IMR-90 (cell line): ENCODE measurements at regions not wholly inside any gene's neighbourhood (a gene's known extent, or its start where the extent isn't known, plus 50 kb on each side); places are given as distances from the start of the nearest gene placed in this dataset.

Experiments used
- ATAC-seq: fragments of 200-7000 bp; cut with Tn5 transposase; 2 replicates; pipeline ENCODE4 v1.9.1; 2020; ENCODE audit warnings: low read depth, mild to moderate bottlenecking, moderate library complexity
- BruUV-seq: library from RNA; stranded (reverse); fragments of 400-500 nt; replicated peaks from 2 replicates; lab custom pipeline; 2021; lab: Mats Ljungman, UMichigan
- CTCF ChIA-PET: fragments of 300-600 bp; formaldehyde crosslinking; extraction: SDS; loops from one replicate; lab custom pipeline; 2021; ENCODE audit warnings: antibody characterized with exemption; lab: Yijun Ruan, JAX
- POLR2A ChIA-PET: fragments of 300-600 bp; sonication (Branson Sonifier 250); formaldehyde crosslinking; loops from one replicate; lab custom pipeline; 2022; ENCODE audit warnings: antibody characterized with exemption; ENCODE audit not compliant: unreplicated experiment; lab: Charles Lee
- DNase-seq: peaks from one replicate; pipeline ENCODE4 v3.0.0; 2013
- H2AFZ ChIP-seq: replicated peaks from 2 replicates; pipeline ENCODE3; 2013; ENCODE audit warnings: low read length, mild to moderate bottlenecking; ENCODE audit not compliant: poor library complexity
- H2AK5ac ChIP-seq: 2 replicates; pipeline ENCODE4 v1.6.1; 2013; ENCODE audit warnings: low read depth, low read length, inconsistent platforms
- H2AK9ac ChIP-seq: replicated peaks from 2 replicates; pipeline ENCODE3; 2013; ENCODE audit warnings: mild to moderate bottlenecking, low read depth, low read length, moderate library complexity; ENCODE audit not compliant: poor library complexity
- H2BK120ac ChIP-seq: 2 replicates; pipeline ENCODE4 v1.6.1; 2013; ENCODE audit warnings: low read depth, low read length, inconsistent platforms
- H2BK15ac ChIP-seq: 3 replicates; pipeline ENCODE4 v1.6.1; 2013; ENCODE audit warnings: low read depth, low read length, inconsistent platforms
- H2BK20ac ChIP-seq: 2 replicates; pipeline ENCODE4 v1.6.1; 2013; ENCODE audit warnings: low read depth, mild to moderate bottlenecking, inconsistent platforms, low read length, moderate library complexity
- H2BK5ac ChIP-seq: 2 replicates; pipeline ENCODE4 v1.6.1; 2013; ENCODE audit warnings: mild to moderate bottlenecking, low read depth, low read length, inconsistent platforms; ENCODE audit not compliant: poor library complexity, severe bottlenecking
- H3K14ac ChIP-seq: replicated peaks from 2 replicates; pipeline ENCODE4 v1.6.1; 2013; ENCODE audit warnings: low read depth, low read length, inconsistent platforms
- H3K18ac ChIP-seq: 2 replicates; pipeline ENCODE4 v1.6.1; 2013; ENCODE audit warnings: low read depth, low read length, control low read depth
- H3K23ac ChIP-seq: 2 replicates; pipeline ENCODE4 v1.6.1; 2013; ENCODE audit warnings: low read depth, low read length, inconsistent platforms
- H3K27ac ChIP-seq: 2 replicates; pipeline ENCODE4 v1.5.1; 2013; ENCODE audit warnings: mild to moderate bottlenecking, control low read depth, low read length; ENCODE audit not compliant: insufficient read depth
- H3K27me3 ChIP-seq: 2 replicates; pipeline ENCODE4 v1.6.1; 2013; ENCODE audit warnings: low read length; ENCODE audit not compliant: control insufficient read depth, insufficient read depth
- H3K36me3 ChIP-seq: 2 replicates; pipeline ENCODE4 v1.6.1; 2013; ENCODE audit warnings: low read length, mixed read lengths; ENCODE audit not compliant: control insufficient read depth, insufficient read depth
- H3K4ac ChIP-seq: 2 replicates; pipeline ENCODE4 v1.6.1; 2013; ENCODE audit warnings: low read depth, low read length, inconsistent platforms
- H3K4me1 ChIP-seq: 2 replicates; pipeline ENCODE4 v1.6.1; 2013; ENCODE audit warnings: low read length, mixed read lengths; ENCODE audit not compliant: control insufficient read depth, insufficient read depth
- H3K4me2 ChIP-seq: 2 replicates; pipeline ENCODE4 v1.6.1; 2013; ENCODE audit warnings: low read depth, mild to moderate bottlenecking, control low read depth, low read length, moderate library complexity
- H3K4me3 ChIP-seq: 2 replicates; pipeline ENCODE4 v1.5.1; 2013; ENCODE audit warnings: low read depth, mild to moderate bottlenecking, control low read depth, low read length, moderate library complexity; ENCODE audit not compliant: insufficient read depth
- H3K56ac ChIP-seq: 2 replicates; pipeline ENCODE4 v1.6.1; 2013; ENCODE audit warnings: low read length, inconsistent platforms; ENCODE audit not compliant: insufficient read depth; ENCODE audit errors: extremely low read depth
- H3K79me1 ChIP-seq, 2 experiments: 2 replicates each; pipeline ENCODE4 v1.6.1; 2013; ENCODE audit warnings: low read length in 2 of 2, inconsistent platforms in 1 of 2, low read depth in 1 of 2
- H3K9ac ChIP-seq: 2 replicates; pipeline ENCODE4 v1.6.1; 2013; ENCODE audit warnings: low read depth, low read length, control low read depth
- H3K9me1 ChIP-seq: 2 replicates; pipeline ENCODE4 v1.6.1; 2013; ENCODE audit warnings: low read length, inconsistent platforms; ENCODE audit not compliant: insufficient read depth
- H3K9me3 ChIP-seq: 2 replicates; pipeline ENCODE4 v1.6.1; 2013; ENCODE audit warnings: low read length; ENCODE audit not compliant: control insufficient read depth, insufficient read depth
- H4K20me1 ChIP-seq: 2 replicates; pipeline ENCODE4 v1.6.1; 2013; ENCODE audit warnings: low read length, inconsistent platforms; ENCODE audit not compliant: insufficient read depth
- H4K5ac ChIP-seq: 2 replicates; pipeline ENCODE4 v1.6.1; 2013; ENCODE audit warnings: mild to moderate bottlenecking, low read depth, low read length, control low read depth
- H4K8ac ChIP-seq, 2 experiments: 2 replicates each; pipeline ENCODE4 v1.6.1; 2013; ENCODE audit warnings: low read depth in 2 of 2, low read length in 2 of 2, control low read depth in 1 of 2, inconsistent platforms in 1 of 2
- H4K91ac ChIP-seq: 2 replicates; pipeline ENCODE4 v1.6.1; 2013; ENCODE audit warnings: low read depth, low read length, inconsistent platforms; ENCODE audit not compliant: insufficient read depth
- BHLHE40 ChIP-seq: fragments of 150-350 bp; IDR thresholded peaks from 2 replicates; pipeline ENCODE4 v1.6.1; 2016; ENCODE audit warnings: mild to moderate bottlenecking, low read depth, low read length
- CEBPB ChIP-seq: IDR thresholded peaks from 2 replicates; pipeline ENCODE4 v1.6.1; 2012; ENCODE audit warnings: low read depth, low read length, improper control_type of control experiment
- CTCF ChIP-seq: conservative IDR thresholded peaks from 2 replicates; pipeline ENCODE4 v1.5.1; 2012; ENCODE audit warnings: mild to moderate bottlenecking, low read depth, low read length, improper control_type of control experiment
- ELK1 ChIP-seq: fragments of 150-350 bp; IDR thresholded peaks from 2 replicates; pipeline ENCODE4 v1.6.1; 2016; ENCODE audit warnings: low read depth, mild to moderate bottlenecking, low read length, moderate library complexity, borderline replicate concordance
- FOS ChIP-seq: fragments of 150-350 bp; IDR thresholded peaks from 2 replicates; pipeline ENCODE4 v1.6.1; 2016; ENCODE audit warnings: low read depth, low read length
- MAFK ChIP-seq: IDR thresholded peaks from 2 replicates; pipeline ENCODE4 v1.6.1; 2012; ENCODE audit warnings: low read depth, low read length, improper control_type of control experiment
- MAZ ChIP-seq: IDR thresholded peaks from 2 replicates; pipeline ENCODE4 v1.6.1; 2012; ENCODE audit warnings: low read depth, mild to moderate bottlenecking, low read length, improper control_type of control experiment, moderate library complexity, borderline replicate concordance
- MXI1 ChIP-seq: IDR thresholded peaks from 2 replicates; pipeline ENCODE4 v1.6.1; 2012; ENCODE audit warnings: low read depth, mild to moderate bottlenecking, low read length, moderate library complexity, borderline replicate concordance
- NFE2L2 ChIP-seq: fragments of 150-350 bp; IDR thresholded peaks from 2 replicates; pipeline ENCODE4 v1.6.1; 2016; ENCODE audit warnings: low read depth, mild to moderate bottlenecking, low read length
- POLR2A ChIP-seq: IDR thresholded peaks from 2 replicates; pipeline ENCODE4 v1.6.1; 2012; ENCODE audit warnings: mild to moderate bottlenecking, low read depth, low read length
- RAD21 ChIP-seq: IDR thresholded peaks from 2 replicates; pipeline ENCODE4 v1.6.1; 2012; ENCODE audit warnings: low read length, improper control_type of control experiment
- RFX5 ChIP-seq: IDR thresholded peaks from 2 replicates; pipeline ENCODE4 v1.8.0; 2012; ENCODE audit warnings: low read depth, mild to moderate bottlenecking, low read length, moderate library complexity
- SMC3 ChIP-seq: fragments of 150-350 bp; IDR thresholded peaks from 2 replicates; pipeline ENCODE4 v1.6.1; 2016; ENCODE audit warnings: low read depth, mild to moderate bottlenecking, antibody characterized with exemption, low read length, moderate library complexity
- USF2 ChIP-seq: fragments of 150-350 bp; IDR thresholded peaks from 2 replicates; pipeline ENCODE4 v1.6.1; 2017; ENCODE audit warnings: mild to moderate bottlenecking, antibody characterized with exemption, low read length, low read depth
- WGBS, 2 experiments: methylation state at CpG; one replicate each; pipeline versions ENCODE4 v1.1.5 to v1.1.7; 2013; ENCODE audit warnings: missing lambda C conversion rate in 2 of 2; ENCODE audit not compliant: insufficient read length in 1 of 2; ENCODE audit errors: extremely low coverage in 2 of 2; 5-methylcytosine and 5-hydroxymethylcytosine counted together
- dilution Hi-C: fragments of 300-500 bp; cut with HindIII; formaldehyde crosslinking; loops from one replicate; pipeline ENCODE4 v1.14.3; 2018; ENCODE audit warnings: low sequenced_read_pairs; ENCODE audit not compliant: unreplicated experiment
- in situ Hi-C: fragments of 300-500 bp; cut with MboI; formaldehyde crosslinking; loops from 3 replicates; pipeline ENCODE4 v1.14.3; 2019; ENCODE audit warnings: low sequenced_read_pairs, inconsistent platforms, mixed read lengths
- intact Hi-C: fragments of 100-400 bp; cut with micrococcal nuclease; formaldehyde crosslinking; loops from 2 replicates; pipeline ENCODE4 v1.10.0; 2022

- TF ChIP-seq MAFK, result no peak
Measured at GRCh38 chr3:59368900-59369675, 319.3 kb upstream of the CFAP20DC start (continued).

- no peak for ATAC-seq
- dilution Hi-C loops, result no loop called here
- no peak overlapping the region for H2BK20ac ChIP-seq
- peaks cover 2% of the 10 kb centered on the region; the same call in 1 of the 2 replicates for H3K4me1 ChIP-seq
- H2AFZ ChIP-seq, result no peak overlapping the region
- intact Hi-C loops, result no loop called here
- H3K4me3 ChIP-seq, result no peak overlapping the region
- H3K23ac ChIP-seq, result no peak overlapping the region
- in situ Hi-C loops, result no loop called here
- H4K8ac ChIP-seq, result no peak overlapping the region
- no peak overlapping the region for H3K4me2 ChIP-seq
- no peak overlapping the region for H3K9ac ChIP-seq
- no peak overlapping the region for H2AK9ac ChIP-seq
- no peaks in the 10 kb centered on the region; the same call in 1 of the 2 replicates for H3K27me3 ChIP-seq
- no peak overlapping the region for H3K4ac ChIP-seq
- no peak overlapping the region for H3K27ac ChIP-seq
- BruUV-seq, result no TSS peak
- no peak overlapping the region for H3K56ac ChIP-seq
- ChIA-PET POLR2A (no interaction called here), CTCF (no interaction called here)
- no peak overlapping the region for H2BK5ac ChIP-seq
- no peaks in the 10 kb centered on the region for H3K9me1 ChIP-seq
- peaks cover 3% of the 10 kb centered on the region; the same call in 1 of the 2 replicates for H3K9me3 ChIP-seq
- H4K91ac ChIP-seq, result no peak overlapping the region
- no peak overlapping the region for H2AK5ac ChIP-seq
- H2BK15ac ChIP-seq, result no peak overlapping the region
- no peaks in the 10 kb centered on the region for H3K36me3 ChIP-seq
- H3K79me1 ChIP-seq, result no peaks in the 10 kb centered on the region
- H4K20me1 ChIP-seq, result no peaks in the 10 kb centered on the region
- H3K18ac ChIP-seq, result no peak overlapping the region
- H3K14ac ChIP-seq, result no peak overlapping the region
- H4K5ac ChIP-seq, result no peak overlapping the region
- H2BK120ac ChIP-seq, result no peak overlapping the region
- WGBS, 2 experiments, result no CpG with 5 or more reads among the region's 3 CpGs
- DNase-seq, result peak; percentile 17
- TF ChIP-seq MXI1 (no peak), CEBPB (no peak), MAZ (no peak), POLR2A (no peak), FOS (no peak), CTCF (no peak), USF2 (no peak; the same call in 1 of the 2 replicates), RAD21 (no peak), NFE2L2 (no peak), BHLHE40 (no peak), RFX5 (no peak), SMC3 (no peak), ELK1 (no peak)
Measured at GRCh38 chr3:59367150-59367549, 317.3 kb upstream of the CFAP20DC start.
